GM12892 (cell line): ENCODE measurements at regions not wholly inside any gene's neighbourhood (a gene's known extent, or its start where the extent isn't known, plus 50 kb on each side); places are given as distances from the start of the nearest gene placed in this dataset.

Experiments used
- POLR2A ChIP-seq: IDR thresholded peaks from 2 replicates; pipeline ENCODE4 v1.6.1; 2011; ENCODE audit warnings: low read depth, low read length, control low read depth
- POLR2AphosphoS5 ChIP-seq: IDR thresholded peaks from 2 replicates; pipeline ENCODE4 v1.6.1; 2011; ENCODE audit warnings: low read depth, low read length, control low read depth
- TAF1 ChIP-seq: IDR thresholded peaks from 2 replicates; pipeline ENCODE4 v1.6.1; 2011; ENCODE audit warnings: low read depth, mild to moderate bottlenecking, control low read depth, low read length, borderline replicate concordance

DNA sequence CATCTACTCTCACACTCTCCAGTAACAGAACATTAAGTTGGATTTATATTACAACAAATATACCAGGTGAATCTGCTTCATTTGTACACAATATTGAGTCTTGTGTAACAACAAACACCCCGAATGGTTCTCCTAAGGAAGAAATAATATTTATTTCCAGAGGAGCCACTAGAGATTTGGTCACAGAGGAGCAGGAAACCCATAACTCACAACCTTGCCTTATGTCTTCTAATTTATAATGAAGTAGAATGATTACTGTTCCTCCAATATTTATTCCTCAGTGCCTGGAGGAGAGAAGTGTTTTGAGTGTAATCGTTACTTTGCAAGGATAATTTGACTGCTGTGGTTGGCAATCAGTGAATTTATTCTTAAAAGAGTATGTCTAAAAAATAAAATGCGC lies 1243.7 kb upstream of the PCDH20 start:
- TF ChIP-seq POLR2AphosphoS5 = no peak
- TF ChIP-seq POLR2A = no peak
- no peak for TF ChIP-seq TAF1
